DND-41 (cell line): ENCODE measurements at regions not wholly inside any gene's neighbourhood (a gene's known extent, or its start where the extent isn't known, plus 50 kb on each side); places are given as distances from the start of the nearest gene placed in this dataset.

Source experiments
- ATAC-seq: fragments of 200-7000 bp; cut with Tn5 transposase; 3 replicates; pipeline ENCODE4 v1.9.1; 2021; ENCODE audit warnings: low read depth; ENCODE audit not compliant: insufficient read depth
- DNase-seq: peaks from one replicate; pipeline ENCODE4 v3.0.0-alpha.2; 2020
- H2AFZ ChIP-seq: 2 replicates; pipeline ENCODE4 v1.6.0; 2012; ENCODE audit warnings: low read depth, low read length
- H3K27ac ChIP-seq: 2 replicates; pipeline ENCODE4 v1.5.1; 2012; ENCODE audit warnings: low read length, inconsistent platforms
- H3K27me3 ChIP-seq: fragments of 200-600 bp; sonication (generic); 2 replicates; pipeline ENCODE4 v1.6.0; 2012; ENCODE audit warnings: low read length, mild to moderate bottlenecking, inconsistent platforms; ENCODE audit not compliant: insufficient read depth, poor library complexity
- H3K36me3 ChIP-seq: 2 replicates; pipeline ENCODE4 v1.5.1; 2012; ENCODE audit warnings: low read length, inconsistent platforms; ENCODE audit not compliant: insufficient read depth
- H3K4me1 ChIP-seq: 2 replicates; pipeline ENCODE4 v1.5.1; 2012; ENCODE audit warnings: mild to moderate bottlenecking, low read length; ENCODE audit not compliant: insufficient read depth
- H3K4me2 ChIP-seq: 2 replicates; pipeline ENCODE4 v1.6.0; 2012; ENCODE audit warnings: mild to moderate bottlenecking, moderate library complexity, low read length, inconsistent platforms; ENCODE audit not compliant: insufficient read depth
- H3K4me3 ChIP-seq, 2 experiments: fragments of 200-600 bp in 1 of 2; shearing (Covaris generic) in 1 of 2; 2 replicates each; pipeline ENCODE4 v1.5.1; 2012 to 2016; ENCODE audit warnings: inconsistent platforms in 2 of 2, low read length in 2 of 2, mild to moderate bottlenecking in 2 of 2, low read depth in 1 of 2, moderate library complexity in 1 of 2
- H3K79me2 ChIP-seq: 2 replicates; pipeline ENCODE4 v1.6.0; 2012; ENCODE audit warnings: low read length, inconsistent platforms; ENCODE audit not compliant: insufficient read depth
- H3K9ac ChIP-seq: 2 replicates; pipeline ENCODE4 v1.6.0; 2012; ENCODE audit warnings: low read depth, mild to moderate bottlenecking, inconsistent platforms, low read length, moderate library complexity
- H3K9me3 ChIP-seq: 2 replicates; pipeline ENCODE4 v1.5.1; 2012; ENCODE audit warnings: low read length, moderate library complexity, mild to moderate bottlenecking, inconsistent platforms; ENCODE audit not compliant: insufficient read depth, severe bottlenecking
- H4K20me1 ChIP-seq: 2 replicates; pipeline ENCODE4 v1.6.0; 2012; ENCODE audit warnings: low read length; ENCODE audit not compliant: insufficient read depth
- CTCF ChIP-seq: IDR thresholded peaks from 2 replicates; pipeline ENCODE4 v1.5.1; 2012; ENCODE audit warnings: borderline replicate concordance, low read length, moderate library complexity, mild to moderate bottlenecking; ENCODE audit not compliant: poor library complexity, severe bottlenecking; ENCODE audit errors: extremely low read depth
- EZH2 ChIP-seq: IDR thresholded peaks from 3 replicates; pipeline ENCODE4 v1.6.1; 2012; ENCODE audit warnings: borderline replicate concordance, low read depth, mild to moderate bottlenecking, moderate library complexity, low read length, inconsistent platforms; ENCODE audit not compliant: severe bottlenecking

GRCh38 chr2:121919803-121920202, 164.4 kb downstream of the TSN start:
- H3K79me2 ChIP-seq = no peaks in the 10 kb centered on the region
- no peak for ATAC-seq
- no peaks in the 10 kb centered on the region for H3K4me1 ChIP-seq
- no peaks in the 10 kb centered on the region for H3K9me3 ChIP-seq
- no peak overlapping the region for H2AFZ ChIP-seq
- no peak overlapping the region for H3K4me2 ChIP-seq
- H3K27ac ChIP-seq = no peak overlapping the region
- H4K20me1 ChIP-seq = no peaks in the 10 kb centered on the region
- no peak for DNase-seq
- H3K27me3 ChIP-seq = no peaks in the 10 kb centered on the region
- H3K9ac ChIP-seq = no peak overlapping the region
- H3K4me3 ChIP-seq = no peak overlapping the region
- no peaks in the 10 kb centered on the region for H3K36me3 ChIP-seq
- TF ChIP-seq CTCF (no peak), EZH2 (no peak)

- Histone ChIP-seq H2AFZ (no peak overlapping the region), H3K4me1 (no peaks in the 10 kb centered on the region), H3K36me3 (no peaks in the 10 kb centered on the region), H3K9me3 (no peaks in the 10 kb centered on the region), H3K9ac (no peak overlapping the region), H3K4me2 (no peak overlapping the region), H4K20me1 (no peaks in the 10 kb centered on the region), H3K27ac (no peak overlapping the region), H3K79me2 (no peaks in the 10 kb centered on the region), H3K4me3 (no peak overlapping the region), H3K27me3 (no peaks in the 10 kb centered on the region)
- DNase-seq (no peak), ATAC-seq (no peak)
- TF ChIP-seq EZH2 = no peak
- no peak for TF ChIP-seq CTCF
Observed at GRCh38 chr2:121925466-121925865, 170.0 kb downstream of the TSN start.

GRCh38 chr2:121943285-121943684, 187.8 kb downstream of the TSN start:
- DNase-seq = no peak
- H3K27ac ChIP-seq = no peak overlapping the region
- TF ChIP-seq CTCF (no peak), EZH2 (no peak)

More at GRCh38 chr2:121943285-121943684, 187.8 kb downstream of the TSN start:
- no peaks in the 10 kb centered on the region for H4K20me1 ChIP-seq
- H3K4me1 ChIP-seq = no peaks in the 10 kb centered on the region
- ATAC-seq = no peak
- H3K4me2 ChIP-seq = no peak overlapping the region
- H3K27me3 ChIP-seq = peaks cover 3% of the 10 kb centered on the region
- no peaks in the 10 kb centered on the region for H3K36me3 ChIP-seq
- no peak overlapping the region for H3K9ac ChIP-seq
- H2AFZ ChIP-seq = no peak overlapping the region
- H3K4me3 ChIP-seq = no peak overlapping the region
- no peaks in the 10 kb centered on the region for H3K9me3 ChIP-seq
- no peaks in the 10 kb centered on the region for H3K79me2 ChIP-seq
